ENCODE measurements at regions not wholly inside any gene's neighbourhood (a gene's known extent, or its start where the extent isn't known, plus 50 kb on each side); places are given as distances from the start of the nearest gene placed in this dataset.

DNA sequence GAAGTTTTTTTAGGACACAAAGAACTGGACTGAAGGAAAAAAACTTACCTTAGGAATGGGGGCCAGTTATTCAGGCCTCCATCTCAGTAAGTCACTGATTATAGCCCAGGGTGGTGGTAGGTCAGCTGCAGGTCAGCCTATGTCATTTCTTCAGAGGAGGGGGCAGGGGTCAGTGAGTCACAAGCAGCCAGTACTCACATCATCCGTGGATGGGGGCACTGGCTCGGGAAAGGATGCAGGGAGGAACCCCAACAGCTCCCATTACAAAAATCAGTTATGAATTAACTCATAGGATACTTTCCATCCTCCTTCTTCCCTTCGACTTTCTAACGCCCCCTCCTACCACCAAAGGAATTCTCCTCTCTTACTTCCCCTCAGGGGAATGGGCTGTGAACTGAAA lies 578.3 kb downstream of the PDCD6IP start:
- Histone ChIP-seq H4K20me1 (ENCODE audit: insufficient read depth) (no peaks in the 10 kb centered on the region), H3K79me2 (ENCODE audit: insufficient read depth, low read depth) (no peaks in the 10 kb centered on the region), H3K27me3 (ENCODE audit: insufficient read depth, low read depth) (no peaks in the 10 kb centered on the region), H2AFZ (ENCODE audit: low read depth) (no peak overlapping the region), H3K4me1 (ENCODE audit: low read depth, poor library complexity, severe bottlenecking) (no peaks in the 10 kb centered on the region), H3K4me3 (IDR thresholded peaks at IDR 0.05; ENCODE audit: insufficient read depth, low read depth, low read length) (no peak overlapping the region), H3K9ac (no peak overlapping the region), H3K4me2 (no peak overlapping the region), H3K36me3 (ENCODE audit: insufficient read depth) (no peaks in the 10 kb centered on the region), H3K27ac (no peak overlapping the region)
- TF ChIP-seq, protein P1, sequence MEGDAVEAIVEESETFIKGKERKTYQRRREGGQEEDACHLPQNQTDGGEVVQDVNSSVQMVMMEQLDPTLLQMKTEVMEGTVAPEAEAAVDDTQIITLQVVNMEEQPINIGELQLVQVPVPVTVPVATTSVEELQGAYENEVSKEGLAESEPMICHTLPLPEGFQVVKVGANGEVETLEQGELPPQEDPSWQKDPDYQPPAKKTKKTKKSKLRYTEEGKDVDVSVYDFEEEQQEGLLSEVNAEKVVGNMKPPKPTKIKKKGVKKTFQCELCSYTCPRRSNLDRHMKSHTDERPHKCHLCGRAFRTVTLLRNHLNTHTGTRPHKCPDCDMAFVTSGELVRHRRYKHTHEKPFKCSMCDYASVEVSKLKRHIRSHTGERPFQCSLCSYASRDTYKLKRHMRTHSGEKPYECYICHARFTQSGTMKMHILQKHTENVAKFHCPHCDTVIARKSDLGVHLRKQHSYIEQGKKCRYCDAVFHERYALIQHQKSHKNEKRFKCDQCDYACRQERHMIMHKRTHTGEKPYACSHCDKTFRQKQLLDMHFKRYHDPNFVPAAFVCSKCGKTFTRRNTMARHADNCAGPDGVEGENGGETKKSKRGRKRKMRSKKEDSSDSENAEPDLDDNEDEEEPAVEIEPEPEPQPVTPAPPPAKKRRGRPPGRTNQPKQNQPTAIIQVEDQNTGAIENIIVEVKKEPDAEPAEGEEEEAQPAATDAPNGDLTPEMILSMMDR (conservative IDR thresholded peaks at IDR 0.05; ENCODE audit: low read depth, low read length), result no peak

DNA sequence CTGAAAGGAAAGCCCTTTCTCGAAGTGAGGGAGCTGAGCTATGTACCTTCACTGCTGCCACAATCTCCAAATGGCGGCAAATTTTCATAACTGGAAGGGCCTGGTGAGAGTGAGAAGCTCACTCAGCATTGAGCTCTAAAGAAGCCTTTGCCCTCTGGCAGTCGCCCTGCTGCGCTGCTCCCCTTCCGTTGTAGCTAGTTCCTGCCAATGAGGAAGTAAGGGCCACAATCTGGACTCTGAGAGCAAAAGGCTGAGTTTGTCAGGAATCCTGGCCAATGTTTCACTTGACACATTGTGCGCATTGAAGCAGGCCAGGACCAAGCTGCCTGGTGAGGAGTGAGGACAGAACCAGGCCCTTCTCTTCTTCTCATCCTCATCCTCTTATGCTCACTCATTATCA lies 579.5 kb downstream of the PDCD6IP start:
- Histone ChIP-seq H3K27ac (no peak overlapping the region), H3K4me2 (no peak overlapping the region), H2AFZ (ENCODE audit: low read depth) (no peak overlapping the region), H3K4me1 (ENCODE audit: low read depth, poor library complexity, severe bottlenecking) (no peaks in the 10 kb centered on the region), H3K27me3 (ENCODE audit: insufficient read depth, low read depth) (no peaks in the 10 kb centered on the region), H4K20me1 (ENCODE audit: insufficient read depth) (no peaks in the 10 kb centered on the region), H3K79me2 (ENCODE audit: insufficient read depth, low read depth) (no peaks in the 10 kb centered on the region), H3K36me3 (ENCODE audit: insufficient read depth) (no peaks in the 10 kb centered on the region), H3K4me3 (IDR thresholded peaks at IDR 0.05; ENCODE audit: insufficient read depth, low read depth, low read length) (no peak overlapping the region), H3K9ac (no peak overlapping the region)
- TF ChIP-seq, protein P1 (conservative IDR thresholded peaks at IDR 0.05; ENCODE audit: low read depth, low read length), result no peak

DNA sequence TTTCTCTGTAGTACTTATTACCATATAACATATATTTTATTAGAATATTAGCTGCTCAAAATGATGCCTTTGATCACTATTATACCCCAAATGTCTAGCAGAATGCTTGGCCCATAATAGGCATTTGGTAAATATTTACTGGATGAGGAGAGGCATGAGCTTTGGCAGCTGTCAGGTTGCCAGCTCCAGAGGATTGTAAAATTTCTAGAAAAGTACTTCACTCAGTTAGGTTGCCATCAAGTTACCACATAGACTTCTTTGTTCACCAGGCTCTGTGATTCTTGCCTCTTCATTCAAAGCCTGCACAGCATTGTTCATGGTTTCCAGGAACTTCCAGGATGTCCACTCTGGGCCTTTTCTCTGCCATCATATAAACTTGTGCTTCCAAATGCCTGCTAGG lies 582.8 kb downstream of the PDCD6IP start:
- TF ChIP-seq, protein P1 (conservative IDR thresholded peaks at IDR 0.05; ENCODE audit: low read depth, low read length), result no peak
- Histone ChIP-seq H3K9ac (no peak overlapping the region), H3K27ac (no peak overlapping the region), H3K4me3 (IDR thresholded peaks at IDR 0.05; ENCODE audit: insufficient read depth, low read depth, low read length) (no peak overlapping the region), H3K36me3 (ENCODE audit: insufficient read depth) (no peaks in the 10 kb centered on the region), H3K4me1 (ENCODE audit: low read depth, poor library complexity, severe bottlenecking) (no peaks in the 10 kb centered on the region), H3K4me2 (no peak overlapping the region), H3K27me3 (ENCODE audit: insufficient read depth, low read depth) (no peaks in the 10 kb centered on the region), H4K20me1 (ENCODE audit: insufficient read depth) (no peaks in the 10 kb centered on the region), H2AFZ (ENCODE audit: low read depth) (no peak overlapping the region), H3K79me2 (ENCODE audit: insufficient read depth, low read depth) (no peaks in the 10 kb centered on the region)

DNA sequence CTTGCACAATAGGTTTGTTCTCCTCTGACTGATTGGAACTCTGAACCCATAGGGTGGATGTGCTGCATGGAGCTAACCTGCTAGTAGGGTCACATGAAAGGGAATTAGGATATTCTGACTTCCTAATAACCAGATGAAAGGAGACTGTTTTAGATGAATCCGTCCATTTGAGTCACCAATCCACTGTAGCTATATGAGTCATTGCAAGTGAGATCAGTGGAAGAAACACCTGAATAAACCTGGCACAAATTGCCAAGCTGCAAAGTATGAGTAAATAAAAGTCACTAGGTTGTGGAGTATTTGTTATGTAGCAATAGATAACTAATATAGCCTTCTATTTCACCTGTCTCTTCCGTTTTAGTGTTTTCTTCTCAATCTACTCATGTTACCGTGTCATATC lies 584.4 kb downstream of the PDCD6IP start:
- no peak overlapping the region for H3K9ac ChIP-seq
- TF ChIP-seq, protein P1 (conservative IDR thresholded peaks at IDR 0.05; ENCODE audit: low read depth, low read length), result no peak
- no peaks in the 10 kb centered on the region for H4K20me1 ChIP-seq (ENCODE audit: insufficient read depth)
- no peak overlapping the region for H3K4me3 ChIP-seq (IDR thresholded peaks at IDR 0.05; ENCODE audit: insufficient read depth, low read depth, low read length)
- H3K79me2 ChIP-seq (ENCODE audit: insufficient read depth, low read depth), result no peaks in the 10 kb centered on the region
- H3K36me3 ChIP-seq (ENCODE audit: insufficient read depth), result no peaks in the 10 kb centered on the region
- no peaks in the 10 kb centered on the region for H3K27me3 ChIP-seq (ENCODE audit: insufficient read depth, low read depth)
- H3K4me2 ChIP-seq, result no peak overlapping the region
- H3K27ac ChIP-seq, result no peak overlapping the region
- no peak overlapping the region for H2AFZ ChIP-seq (ENCODE audit: low read depth)
- no peaks in the 10 kb centered on the region for H3K4me1 ChIP-seq (ENCODE audit: low read depth, poor library complexity, severe bottlenecking)

DNA sequence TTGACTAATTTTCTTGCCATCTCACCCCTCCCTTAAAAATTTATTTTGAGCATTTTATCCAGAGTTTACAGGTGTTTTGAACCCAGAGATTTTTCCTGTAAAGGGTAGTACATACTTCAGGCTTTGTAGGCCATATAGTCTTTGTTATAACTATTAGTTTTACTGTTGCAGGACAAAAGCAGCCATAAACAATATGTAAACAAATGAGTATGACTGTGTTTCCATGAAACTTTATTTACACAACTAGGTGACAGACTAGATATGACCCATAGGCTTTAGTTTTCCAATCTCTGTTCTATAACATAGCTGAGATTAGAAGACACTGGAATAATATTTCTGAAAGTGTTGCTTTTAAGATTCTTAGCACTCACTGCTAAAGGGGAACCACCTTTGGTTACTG lies 587.9 kb downstream of the PDCD6IP start:
- Histone ChIP-seq H2AFZ (ENCODE audit: low read depth) (no peak overlapping the region), H3K9ac (no peak overlapping the region), H3K27me3 (ENCODE audit: insufficient read depth, low read depth) (no peaks in the 10 kb centered on the region), H3K4me1 (ENCODE audit: low read depth, poor library complexity, severe bottlenecking) (no peaks in the 10 kb centered on the region), H3K4me2 (no peak overlapping the region), H3K36me3 (ENCODE audit: insufficient read depth) (no peaks in the 10 kb centered on the region), H3K79me2 (ENCODE audit: insufficient read depth, low read depth) (no peaks in the 10 kb centered on the region), H3K4me3 (IDR thresholded peaks at IDR 0.05; ENCODE audit: insufficient read depth, low read depth, low read length) (no peak overlapping the region), H3K27ac (no peak overlapping the region), H4K20me1 (ENCODE audit: insufficient read depth) (no peaks in the 10 kb centered on the region)
- TF ChIP-seq, protein P1 (conservative IDR thresholded peaks at IDR 0.05; ENCODE audit: low read depth, low read length), result no peak

All from KMS-11 (cell line).